ENCODE measurements at regions not wholly inside any gene's neighbourhood (a gene's known extent, or its start where the extent isn't known, plus 50 kb on each side); places are given as distances from the start of the nearest gene placed in this dataset.
"Not testable (repeated sequence)": the region's sequence is repeated elsewhere in the genome, so short reads cannot be mapped to it uniquely, and the experiment has no call there.

- DNase-seq: no peak
Measured at GRCh38 chr1:187928288-187928687, 1099.5 kb downstream of the PLA2G4A start.

GRCh38 chr1:187928696-187929095 lies 1099.9 kb downstream of the PLA2G4A start:
- DNase-seq: no peak

GRCh38 chr1:187931776-187932175 lies 1103.0 kb downstream of the PLA2G4A start:
- no peak for DNase-seq

GRCh38 chr1:187933562-187934419 lies 1105.0 kb downstream of the PLA2G4A start:
- DNase-seq: no peak

- no peak for DNase-seq
Measured at GRCh38 chr1:187936667-187937066, 1107.9 kb downstream of the PLA2G4A start.

- no peak for DNase-seq
Measured at GRCh38 chr1:187938092-187938491, 1109.3 kb downstream of the PLA2G4A start.

- no peak for DNase-seq
Measured at GRCh38 chr1:187942986-187943385, 1114.2 kb downstream of the PLA2G4A start.

GRCh38 chr1:187943606-187944403 lies 1115.1 kb downstream of the PLA2G4A start:
- DNase-seq: no peak

GRCh38 chr1:187946661-187947060 lies 1117.9 kb downstream of the PLA2G4A start:
- not testable (repeated sequence) for DNase-seq

- no peak for DNase-seq
Measured at GRCh38 chr1:187947359-187947758, 1118.6 kb downstream of the PLA2G4A start.

- no peak for DNase-seq
Measured at GRCh38 chr1:187948170-187948794, 1119.5 kb downstream of the PLA2G4A start.

- DNase-seq: no peak
Measured at GRCh38 chr1:187949567-187949966, 1120.8 kb downstream of the PLA2G4A start.

GRCh38 chr1:187951817-187952216 lies 1123.1 kb downstream of the PLA2G4A start:
- no peak for DNase-seq

GRCh38 chr1:187952446-187952845 lies 1123.7 kb downstream of the PLA2G4A start:
- DNase-seq: no peak

- DNase-seq: no peak
Measured at GRCh38 chr1:187956975-187957374, 1128.2 kb downstream of the PLA2G4A start.

GRCh38 chr1:187958207-187958606 lies 1129.5 kb downstream of the PLA2G4A start:
- DNase-seq: no peak

- DNase-seq: no peak
Measured at GRCh38 chr1:187959062-187959461, 1130.3 kb downstream of the PLA2G4A start.

GRCh38 chr1:187960125-187960638 lies 1131.4 kb downstream of the PLA2G4A start:
- DNase-seq: no peak

GRCh38 chr1:187961895-187962294 lies 1133.1 kb downstream of the PLA2G4A start:
- no peak for DNase-seq

- DNase-seq: no peak
Measured at GRCh38 chr1:187971851-187972250, 1143.1 kb downstream of the PLA2G4A start.

GRCh38 chr1:187977298-187977697 lies 1148.5 kb downstream of the PLA2G4A start:
- no peak for DNase-seq

GRCh38 chr1:187985145-187985896 lies 1156.6 kb downstream of the PLA2G4A start:
- DNase-seq: no peak
